Endothelial cell of hepatic sinusoid (primary cell): ENCODE measurements at regions not wholly inside any gene's neighbourhood (a gene's known extent, or its start where the extent isn't known, plus 50 kb on each side); places are given as distances from the start of the nearest gene placed in this dataset.
"Not testable (repeated sequence)": the region's sequence is repeated elsewhere in the genome, so short reads cannot be mapped to it uniquely, and the experiment has no call there.

ENCODE experiments used
- in situ Hi-C: cut with HindIII; loops from 2 replicates; pipeline ENCODE4 v1.10.0; 2017; ENCODE audit warnings: low sequenced_read_pairs

- in situ Hi-C loops, result loop anchor here (5.0 kb wide), 2 partner anchors 99 to 106 kb away; no protein-coding TSS in a partner anchor
Measured at GRCh38 chr9:72471096-72471495, 50.3 kb upstream of the TMC1 start.

GRCh38 chr9:72467766-72468738 lies 53.4 kb upstream of the TMC1 start:
- in situ Hi-C loops, result no loop called here

GRCh38 chr9:72465593-72465984 lies 55.8 kb upstream of the TMC1 start:
- in situ Hi-C loops, result no loop called here

- in situ Hi-C loops, result no loop called here
Measured at GRCh38 chr9:72464857-72465592, 56.4 kb upstream of the TMC1 start.

DNA sequence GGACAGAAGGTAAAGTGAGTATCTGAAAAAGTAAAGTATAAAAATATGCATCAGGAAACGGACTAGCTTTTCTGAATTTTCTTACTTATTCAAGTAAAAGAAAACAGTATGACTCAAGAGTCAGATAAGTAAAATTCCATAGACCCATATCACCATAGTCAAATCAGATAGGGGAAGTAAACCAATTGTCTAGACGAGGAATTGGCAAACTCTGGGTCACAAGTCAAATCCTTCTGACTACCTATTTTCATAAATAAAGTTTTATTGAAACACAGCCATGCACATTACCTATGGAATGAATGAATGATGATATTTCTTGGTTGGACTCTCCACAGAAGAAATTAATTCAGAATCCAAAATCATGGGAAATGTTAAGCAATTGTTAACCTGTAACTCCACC lies 59.1 kb upstream of the TMC1 start:
- in situ Hi-C loops, result no loop called here

DNA sequence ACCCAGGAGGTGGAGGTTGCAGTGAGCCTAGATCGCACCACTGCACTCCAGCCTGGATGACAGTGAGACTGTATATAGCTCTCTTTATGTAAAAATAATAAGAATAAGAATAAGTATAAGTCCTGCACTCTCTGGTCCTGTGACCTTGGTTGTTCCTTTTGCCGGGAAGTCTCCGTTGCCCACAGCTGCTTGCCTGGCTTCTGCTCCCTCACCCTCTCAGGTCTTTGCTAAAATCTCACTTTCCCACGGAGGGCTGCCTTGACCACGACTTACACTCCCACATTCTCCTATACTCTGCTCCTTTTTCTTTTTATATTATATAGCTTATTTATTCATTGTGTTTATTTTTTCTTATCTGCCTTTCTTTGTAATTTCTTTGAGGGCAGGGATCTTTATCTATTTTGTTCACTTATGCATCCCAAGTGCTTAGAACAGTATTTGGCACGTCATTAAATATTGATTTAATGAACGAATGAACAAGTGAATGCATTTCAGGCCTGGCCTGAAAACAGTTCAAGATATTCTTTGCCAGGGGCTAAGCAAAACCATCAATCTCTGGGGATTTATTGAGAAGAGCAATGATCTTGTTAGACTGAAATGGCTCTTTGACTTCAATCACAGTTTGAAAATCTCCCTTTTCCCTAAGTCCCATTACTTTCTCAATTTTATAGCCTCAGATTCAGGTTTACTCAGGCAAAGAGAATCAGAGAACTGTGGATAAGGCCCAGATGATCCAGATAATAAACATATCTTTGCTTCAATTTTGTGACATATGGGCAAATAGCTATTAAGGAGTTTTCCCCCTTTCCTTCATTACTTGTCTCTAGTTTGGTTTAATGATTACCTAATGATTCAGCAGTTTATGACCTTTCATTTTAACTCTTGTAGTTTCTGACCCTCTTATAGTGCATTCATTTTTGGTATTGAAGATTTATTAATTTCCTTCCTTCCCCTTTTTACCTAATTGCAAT lies 60.8 kb upstream of the TMC1 start:
- in situ Hi-C loops, result no loop called here

GRCh38 chr9:72459308-72459707 lies 62.1 kb upstream of the TMC1 start:
- in situ Hi-C loops, result no loop called here

DNA sequence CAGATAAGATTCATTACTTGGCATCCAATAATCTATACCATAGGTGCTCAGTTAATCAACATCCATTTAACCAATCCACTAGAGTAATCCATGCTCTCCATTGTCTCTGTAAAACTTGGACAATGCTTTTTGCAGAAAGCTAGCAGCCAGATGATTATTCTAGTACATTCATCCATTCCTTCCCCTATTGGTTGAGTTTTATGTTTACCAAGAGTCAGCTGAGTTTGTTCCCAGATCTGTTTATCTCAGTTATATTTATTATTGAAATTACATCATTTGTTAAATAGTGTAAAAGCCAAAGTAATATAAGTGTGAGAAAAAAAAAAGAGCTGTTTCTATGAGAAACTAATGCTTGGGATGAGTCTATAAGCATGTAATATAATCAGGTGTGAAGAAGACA lies 63.3 kb upstream of the TMC1 start:
- in situ Hi-C loops, result no loop called here

DNA sequence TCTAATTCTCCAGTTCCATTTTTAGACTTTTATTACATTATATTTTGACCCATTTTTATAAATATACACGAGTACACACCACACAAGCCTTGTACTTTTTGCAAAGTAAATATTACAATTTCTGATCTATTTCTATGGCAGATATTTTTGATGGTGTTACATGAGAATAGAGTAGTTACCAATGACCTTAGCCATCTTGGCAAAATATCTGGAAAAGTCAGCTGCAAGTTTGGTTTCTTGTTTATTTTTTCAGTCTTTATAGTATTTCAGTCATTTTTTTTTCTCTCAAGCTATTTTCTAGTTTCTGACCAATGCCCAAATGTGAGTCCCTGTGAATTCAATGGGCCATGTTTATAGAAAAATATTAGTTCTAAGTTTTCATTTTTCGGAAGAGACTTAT lies 64.0 kb upstream of the TMC1 start:
- in situ Hi-C loops, result no loop called here

DNA sequence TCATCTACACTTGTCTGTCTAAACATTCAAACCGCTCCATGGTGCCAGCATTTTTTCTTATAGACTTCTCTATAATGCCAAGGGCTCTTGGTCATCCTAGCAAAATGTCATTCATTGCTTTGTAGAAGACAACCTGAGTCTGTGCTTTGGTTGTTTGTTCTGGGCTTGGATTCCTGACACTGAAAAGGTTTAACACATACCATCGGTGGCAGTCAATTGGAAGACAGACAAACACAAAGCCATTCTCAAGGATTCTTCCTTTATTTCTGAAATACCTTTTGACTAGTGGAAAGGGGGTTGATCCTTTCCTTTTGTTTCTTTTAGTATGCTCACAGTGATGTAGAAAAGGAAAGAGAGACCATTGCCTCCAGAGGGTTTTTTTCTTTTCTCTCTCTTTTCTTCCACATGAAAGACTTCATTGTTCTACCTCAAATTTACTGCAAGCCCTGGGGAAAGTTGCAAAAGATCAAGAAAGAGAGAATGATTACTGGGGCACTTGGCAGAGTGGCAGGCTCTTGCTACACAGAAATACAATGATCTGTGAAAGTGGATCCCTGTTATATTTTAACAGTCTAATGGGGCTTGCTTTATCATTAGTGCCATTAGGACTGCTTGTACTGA lies 66.4 kb upstream of the TMC1 start:
- in situ Hi-C loops, result no loop called here

GRCh38 chr9:72453797-72454196 lies 67.6 kb upstream of the TMC1 start:
- in situ Hi-C loops, result no loop called here

- in situ Hi-C loops, result not testable (repeated sequence)
Measured at GRCh38 chr9:72446241-72446640, 75.2 kb upstream of the TMC1 start.

DNA sequence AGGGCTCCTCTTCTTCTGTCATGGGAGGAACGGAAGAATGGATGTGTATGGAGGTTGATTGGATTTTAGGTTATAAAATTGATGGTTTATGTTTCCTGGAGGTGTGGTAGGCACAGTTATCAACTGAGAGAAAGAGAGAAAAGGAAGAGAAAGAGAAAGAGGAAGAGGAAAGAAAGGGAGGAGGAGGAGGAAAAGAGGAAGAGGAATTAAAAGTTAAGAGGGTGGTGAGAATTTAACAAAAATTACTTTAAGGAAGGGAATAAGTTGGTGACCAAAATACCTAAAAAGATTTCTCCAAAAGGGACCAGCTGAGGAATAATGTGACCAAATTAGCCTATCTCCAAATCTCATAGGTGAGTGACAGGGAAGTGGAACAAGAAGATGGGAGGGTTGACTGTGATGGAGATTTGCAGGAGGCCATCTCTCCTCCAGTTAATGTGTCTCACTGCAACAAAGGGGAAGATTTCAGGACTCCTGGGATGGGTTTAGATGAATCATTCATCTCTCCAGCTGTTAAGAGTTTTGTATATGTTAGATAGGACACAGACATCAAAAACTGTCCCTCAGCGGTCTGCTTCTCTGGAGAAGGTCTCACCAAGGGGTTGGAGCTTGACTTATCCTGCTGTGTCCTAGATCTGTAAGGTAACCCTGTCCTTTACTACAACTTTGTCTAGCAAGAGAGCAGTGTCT lies 76.0 kb upstream of the TMC1 start:
- in situ Hi-C loops, result no loop called here

DNA sequence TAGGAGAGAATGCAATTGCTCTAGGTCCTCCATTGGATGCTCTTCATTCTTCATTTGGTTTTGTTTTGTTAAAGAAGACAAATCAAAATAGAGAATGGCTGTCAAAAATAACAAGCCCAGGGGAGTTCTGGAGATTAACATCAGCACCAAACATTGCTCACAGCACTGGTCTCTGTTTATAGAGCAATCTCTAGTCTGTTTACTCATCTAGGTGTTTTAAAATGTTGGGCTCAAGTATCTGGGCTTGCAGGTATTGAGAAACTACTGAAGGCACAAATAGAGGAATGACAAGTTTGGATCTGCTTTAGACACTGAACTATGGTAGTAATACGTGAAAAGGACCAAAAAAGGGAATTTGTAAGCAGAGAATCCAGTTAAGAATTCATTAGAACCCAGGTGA lies 77.0 kb upstream of the TMC1 start:
- in situ Hi-C loops, result no loop called here

- in situ Hi-C loops, result no loop called here
Measured at GRCh38 chr9:72443855-72444254, 77.6 kb upstream of the TMC1 start.

DNA sequence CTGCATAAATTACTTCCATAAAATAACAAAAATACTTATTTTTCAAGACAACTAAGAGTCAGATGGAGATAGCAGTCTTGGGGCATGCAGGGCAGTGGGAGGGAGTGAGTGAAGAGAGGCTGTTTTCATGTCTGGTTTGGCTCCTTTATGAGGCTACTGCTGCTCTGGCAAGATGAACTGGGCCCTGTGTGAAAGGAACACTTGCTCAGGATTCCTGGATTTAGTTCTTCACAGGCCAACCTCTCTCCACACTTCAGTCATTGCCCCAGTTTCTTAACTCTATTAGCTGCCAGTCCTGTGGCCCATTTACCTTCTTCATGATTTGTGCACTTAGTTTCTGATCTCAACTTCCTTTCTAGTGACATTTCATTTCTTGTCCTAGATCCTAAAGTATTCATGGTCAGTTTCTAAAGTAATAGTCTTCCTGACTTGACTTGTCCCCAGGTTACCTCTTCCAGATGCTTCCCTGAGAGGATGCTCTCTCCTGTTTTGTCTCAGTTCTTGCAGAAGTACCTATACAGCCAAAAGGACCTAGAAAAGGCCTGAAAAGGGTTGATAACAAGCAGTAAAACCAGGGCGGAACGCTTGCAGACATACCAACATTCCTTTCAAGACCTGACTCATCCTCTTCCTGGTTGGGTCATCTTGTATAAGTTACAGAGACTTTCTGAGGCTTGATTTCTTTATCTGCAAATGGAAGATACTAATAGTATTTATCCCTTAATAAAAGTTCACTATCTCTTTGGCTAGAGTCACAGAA lies 77.0 kb upstream of the ZFAND5 start:
- in situ Hi-C loops, result no loop called here

DNA sequence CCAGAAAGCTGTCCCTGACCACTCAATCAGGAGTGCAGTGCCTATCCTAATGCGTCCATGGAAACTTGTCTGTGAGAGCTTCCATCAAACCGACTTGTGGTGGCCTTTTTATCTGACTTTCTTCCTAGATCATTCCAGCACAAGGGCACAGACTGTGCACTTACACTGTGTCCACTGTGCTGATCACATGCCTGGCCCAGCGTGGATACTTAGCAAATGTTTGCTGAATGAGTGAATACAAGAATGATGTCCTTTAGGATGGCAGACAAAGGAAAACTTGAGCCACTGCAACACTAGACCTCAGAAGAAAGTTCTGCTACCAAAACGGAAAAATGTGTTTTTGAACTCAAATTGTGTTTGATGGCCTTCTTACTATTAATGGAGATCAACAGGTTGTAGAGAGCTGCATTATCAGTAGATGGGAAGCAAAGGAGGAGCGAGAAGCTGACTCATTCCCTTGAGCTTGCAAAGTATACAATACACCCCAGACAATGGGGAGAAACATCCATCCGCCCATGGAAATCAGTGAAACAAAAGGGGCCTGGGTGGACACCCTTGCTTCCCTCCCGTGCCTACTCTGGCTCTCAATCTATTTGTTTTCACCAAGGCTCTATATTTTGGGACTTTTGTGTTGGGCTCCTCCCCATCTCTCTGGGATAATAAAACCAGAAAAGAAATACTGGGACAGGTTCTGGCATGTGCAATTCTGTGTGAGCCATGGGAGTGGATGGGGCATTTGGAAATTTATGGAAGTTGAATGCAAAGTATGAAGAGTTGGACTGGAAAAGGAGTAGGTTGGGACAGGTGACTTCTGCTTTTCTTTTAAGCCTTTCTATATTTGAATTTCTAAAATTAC lies 76.2 kb upstream of the ZFAND5 start:
- in situ Hi-C loops, result no loop called here

DNA sequence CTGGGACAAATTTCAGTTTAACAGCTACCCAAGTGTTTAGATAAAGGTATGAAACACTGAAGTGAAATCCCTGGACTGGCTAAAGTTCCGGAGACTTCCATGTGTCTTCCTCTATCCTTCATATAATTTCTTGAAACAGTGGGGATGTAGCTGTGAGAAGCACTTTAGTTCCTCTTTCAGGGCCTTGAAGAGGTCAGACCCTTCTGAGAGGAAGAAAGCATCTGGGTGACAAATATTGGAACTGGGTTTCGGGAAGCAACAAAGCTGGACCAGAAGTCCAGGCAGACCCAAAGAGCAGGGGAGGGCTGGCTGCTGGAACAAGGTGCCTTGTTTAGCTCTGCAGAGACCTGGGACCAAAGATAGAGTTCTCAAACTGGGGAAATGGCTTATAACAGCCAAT lies 75.4 kb upstream of the ZFAND5 start:
- in situ Hi-C loops, result no loop called here
